Ammon's horn (tissue), 1 donor: ENCODE measurements at regions not wholly inside any gene's neighbourhood (a gene's known extent, or its start where the extent isn't known, plus 50 kb on each side); places are given as distances from the start of the nearest gene placed in this dataset.
"Not testable (repeated sequence)": the region's sequence is repeated elsewhere in the genome, so short reads cannot be mapped to it uniquely, and the experiment has no call there.

Source experiments
- DNase-seq: peaks from one replicate; pipeline ENCODE4 v3.0.0-alpha.2; 2016; ENCODE audit warnings: low spot score

DNA sequence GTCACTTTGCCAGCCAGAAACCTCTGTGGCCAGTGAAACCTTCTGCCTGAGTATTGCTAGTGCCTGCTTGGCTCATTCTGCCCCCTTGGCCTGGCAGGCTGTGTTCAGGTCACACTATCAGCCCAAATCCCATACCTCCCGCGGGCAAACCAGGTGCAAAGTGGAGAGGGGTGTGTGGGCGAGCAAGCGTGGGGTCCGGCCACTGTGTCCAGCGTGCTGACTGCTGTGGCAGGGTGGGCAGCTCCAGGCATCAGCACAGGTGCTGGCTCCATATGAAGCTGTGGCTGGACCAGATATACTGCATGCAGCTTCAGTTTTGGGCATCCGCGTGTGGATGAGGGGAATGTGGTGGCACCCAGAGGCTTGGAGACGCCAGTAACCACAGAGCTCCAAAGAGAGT, 576.5 kb upstream of the EDIL3 start:
- no peak for DNase-seq

DNA sequence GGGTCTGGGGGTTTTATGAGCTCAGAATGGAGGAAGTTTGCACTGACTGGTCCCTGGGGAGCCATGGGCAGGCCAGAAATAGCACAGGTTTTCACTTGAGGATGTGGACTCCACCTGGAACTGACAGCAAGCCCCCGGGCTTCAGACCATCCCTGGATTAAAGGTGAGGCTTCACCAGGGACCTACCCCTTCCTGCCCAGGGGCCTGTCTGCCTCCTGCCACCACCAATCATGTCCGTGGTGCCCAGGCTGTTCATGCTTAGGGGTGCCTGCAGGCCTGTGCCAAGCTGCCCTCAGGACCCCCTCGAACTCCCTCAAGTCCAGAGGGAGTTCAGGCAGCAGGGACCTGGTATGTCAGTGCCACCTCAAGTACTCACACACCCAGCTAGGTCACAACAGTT, 577.2 kb upstream of the EDIL3 start:
- DNase-seq = no peak

DNA sequence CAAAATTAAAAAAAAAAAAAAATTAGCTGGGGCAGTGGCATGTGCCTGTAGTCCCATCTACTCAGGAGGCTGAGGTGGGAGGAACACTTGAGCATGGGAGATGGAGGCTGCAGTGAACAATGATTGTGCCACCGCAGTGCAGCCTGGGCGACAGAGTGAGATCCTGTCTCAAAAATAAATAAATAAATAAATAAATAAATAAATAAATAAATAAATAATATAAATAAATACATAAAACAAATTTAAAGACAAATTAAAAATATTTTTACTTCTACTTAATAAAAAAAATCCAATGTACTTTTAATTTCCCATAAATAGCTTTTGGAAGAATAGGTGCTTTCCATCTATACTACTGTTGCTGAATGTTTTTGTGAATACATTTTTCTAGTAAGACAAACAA, 598.4 kb upstream of the EDIL3 start:
- no peak for DNase-seq

DNA sequence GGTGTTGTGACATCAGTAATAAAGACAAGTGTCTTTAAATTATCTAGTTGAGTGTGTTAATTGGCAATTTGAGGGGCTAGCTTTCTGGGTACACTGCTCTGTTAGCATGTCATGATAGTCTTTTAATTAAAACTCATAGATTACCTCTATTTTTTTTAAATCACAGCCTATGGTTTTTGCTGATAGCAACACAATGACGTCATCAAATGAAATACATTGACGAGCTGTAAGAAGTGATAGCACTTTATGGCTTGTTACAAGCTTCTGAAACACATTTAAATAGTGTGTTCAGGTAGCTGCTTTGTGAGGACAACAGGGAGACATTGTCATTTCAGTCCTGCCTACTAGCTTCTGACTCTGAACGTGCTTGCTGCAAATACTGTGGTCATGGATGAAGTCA, 600.5 kb upstream of the EDIL3 start:
- no peak for DNase-seq

DNA sequence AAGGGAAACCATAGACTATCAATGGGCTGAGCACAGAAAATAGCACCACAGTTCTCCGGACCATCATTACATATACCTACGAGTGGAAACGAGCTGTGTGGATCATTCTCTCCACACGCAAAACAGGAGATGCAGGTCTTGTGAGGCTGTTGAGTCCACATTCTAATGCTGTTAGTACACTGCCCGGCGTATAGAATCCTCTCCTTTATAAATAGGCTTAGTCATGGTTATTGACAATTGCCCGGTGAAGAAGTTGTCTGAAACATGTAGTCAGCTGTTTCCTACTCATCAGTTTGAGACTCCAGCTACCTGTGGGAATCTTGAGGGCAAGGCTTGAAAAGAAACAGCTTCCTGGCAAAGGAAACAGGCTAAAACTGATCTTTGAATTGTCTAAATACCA, 602.0 kb upstream of the EDIL3 start:
- no peak for DNase-seq

DNA sequence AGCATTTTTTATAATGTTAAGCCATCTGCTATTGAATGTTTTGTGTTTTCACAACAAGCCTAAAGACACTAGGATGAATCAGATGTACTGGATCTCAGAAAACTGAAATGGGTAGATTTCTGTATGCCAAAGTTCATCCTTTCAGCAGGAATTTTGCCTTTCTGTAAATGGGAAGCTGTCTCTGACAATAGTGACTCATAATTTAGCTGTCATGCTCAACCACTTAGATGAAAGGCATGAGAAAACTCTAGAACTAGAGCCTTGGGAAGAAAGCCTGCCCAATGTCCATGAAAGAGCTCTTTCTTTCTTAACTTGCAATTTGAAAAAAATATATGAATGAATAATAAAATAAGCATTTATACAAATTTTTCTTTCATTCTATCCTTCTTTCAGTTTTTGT, 616.0 kb upstream of the EDIL3 start:
- no peak for DNase-seq

DNA sequence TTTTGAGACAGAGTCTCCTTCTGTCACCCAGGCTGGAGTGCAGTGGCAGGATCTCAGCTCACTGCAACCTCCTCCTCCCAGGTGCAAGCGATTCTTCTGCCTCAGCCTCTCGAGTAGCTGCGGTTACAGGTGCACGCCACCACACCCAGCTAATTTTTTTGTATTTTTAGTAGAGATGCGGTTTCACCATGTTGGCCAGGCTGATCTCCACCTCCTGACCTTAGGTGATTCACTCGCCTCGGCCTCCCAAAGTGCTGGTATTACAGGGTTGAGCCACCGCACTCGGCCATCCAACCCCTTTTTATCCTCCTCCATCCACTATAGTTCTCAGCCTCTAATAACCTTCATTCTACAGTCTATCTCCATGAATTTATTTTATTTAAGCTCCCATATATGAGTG, 617.3 kb upstream of the EDIL3 start:
- DNase-seq = not testable (repeated sequence)

DNA sequence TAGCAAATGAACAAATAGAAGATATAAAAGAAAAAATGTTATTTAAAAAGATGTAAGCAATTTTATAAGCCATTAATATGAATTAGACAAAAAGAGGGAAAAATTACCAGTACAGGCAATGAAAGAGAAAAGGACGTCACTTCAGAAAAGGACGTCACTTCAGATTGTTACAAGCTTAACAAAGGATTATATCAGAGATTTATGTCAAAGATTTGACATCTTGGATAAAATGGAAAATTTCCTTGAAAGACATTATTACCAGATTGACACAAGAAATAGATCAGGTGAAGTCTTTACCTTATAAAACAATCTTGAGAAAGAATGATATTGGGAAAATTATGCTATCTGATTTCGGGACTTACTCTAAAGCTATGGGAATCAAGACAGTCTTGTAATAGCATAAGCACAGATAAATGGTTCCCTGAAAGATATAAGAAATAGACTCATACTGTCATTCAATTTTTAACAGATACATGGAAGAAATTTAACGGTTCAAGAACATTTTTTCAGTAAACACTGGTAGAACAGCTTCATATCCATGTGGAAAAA, 625.4 kb upstream of the EDIL3 start:
- no peak for DNase-seq

DNA sequence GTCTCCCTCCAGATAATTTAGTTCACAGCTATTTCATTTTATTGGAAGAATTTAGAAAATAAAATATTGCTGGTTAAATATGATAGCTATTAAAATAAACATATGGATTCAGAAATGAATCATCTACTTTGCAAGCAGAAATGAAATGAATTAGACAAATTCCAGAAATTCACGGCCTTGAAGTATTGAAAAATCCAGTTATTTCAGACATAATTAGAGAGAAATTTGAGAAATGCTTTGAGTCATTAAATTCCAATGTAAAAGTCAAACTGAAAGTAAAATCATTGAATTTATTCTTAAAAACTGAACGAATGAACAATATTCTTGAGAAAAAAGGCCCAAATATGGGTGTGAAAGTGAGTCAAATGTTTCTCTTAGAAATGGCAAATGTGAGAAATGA, 632.6 kb upstream of the EDIL3 start:
- DNase-seq = no peak

DNA sequence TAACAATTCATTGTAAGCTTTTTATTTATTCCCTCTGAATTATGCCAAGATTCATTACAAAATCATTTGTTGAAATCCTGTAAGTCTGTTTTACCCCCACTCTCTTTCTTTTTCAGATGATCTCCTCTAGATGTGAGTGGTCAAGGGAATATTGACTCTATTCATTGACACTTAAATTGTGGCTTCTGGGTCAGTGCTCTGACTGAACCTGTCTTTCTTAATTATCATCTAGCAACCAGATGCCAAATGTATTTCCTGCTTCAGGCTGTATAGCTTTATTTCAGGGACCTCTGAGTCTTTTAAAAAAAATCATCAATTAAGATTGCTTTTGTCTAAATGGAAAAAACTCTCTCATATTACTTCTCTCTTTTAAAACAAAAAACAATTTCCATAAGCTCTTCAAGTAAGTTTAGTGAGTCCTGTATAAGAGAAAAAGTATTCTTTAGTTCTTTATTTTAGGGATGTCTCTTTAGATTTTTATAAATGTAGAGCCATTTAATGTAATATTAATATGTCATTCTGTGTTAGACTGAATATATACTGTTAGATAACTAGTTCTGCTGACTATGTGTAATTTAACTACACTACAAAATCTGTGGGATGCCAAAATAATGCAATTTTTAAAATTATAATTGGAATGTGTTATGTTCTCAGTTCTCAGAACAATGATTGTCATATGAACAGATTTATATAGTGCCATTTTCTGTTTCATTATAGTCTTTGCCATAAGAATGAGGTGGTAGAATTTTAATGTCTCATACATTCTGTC, 645.8 kb upstream of the EDIL3 start:
- DNase-seq = no peak

DNA sequence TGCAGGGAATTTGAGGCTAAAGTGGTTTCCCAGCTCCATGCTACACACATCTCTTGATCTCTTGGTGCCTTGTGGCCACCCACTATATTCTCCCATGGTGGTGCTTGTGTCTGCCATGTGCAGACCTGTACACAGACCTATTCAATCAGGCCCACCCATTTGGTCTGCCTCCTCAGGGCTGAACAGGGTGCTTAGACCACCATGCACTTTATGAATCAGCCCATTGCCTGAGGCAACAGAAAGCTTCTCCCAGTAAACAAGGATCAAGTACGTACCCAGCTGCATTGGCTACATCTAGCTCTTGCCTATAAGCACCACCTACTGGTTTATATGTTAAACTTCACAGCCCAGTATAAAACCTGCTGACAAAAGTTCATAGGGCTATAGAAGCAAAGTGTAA, 664.3 kb upstream of the EDIL3 start:
- DNase-seq = peak; percentile 46

DNA sequence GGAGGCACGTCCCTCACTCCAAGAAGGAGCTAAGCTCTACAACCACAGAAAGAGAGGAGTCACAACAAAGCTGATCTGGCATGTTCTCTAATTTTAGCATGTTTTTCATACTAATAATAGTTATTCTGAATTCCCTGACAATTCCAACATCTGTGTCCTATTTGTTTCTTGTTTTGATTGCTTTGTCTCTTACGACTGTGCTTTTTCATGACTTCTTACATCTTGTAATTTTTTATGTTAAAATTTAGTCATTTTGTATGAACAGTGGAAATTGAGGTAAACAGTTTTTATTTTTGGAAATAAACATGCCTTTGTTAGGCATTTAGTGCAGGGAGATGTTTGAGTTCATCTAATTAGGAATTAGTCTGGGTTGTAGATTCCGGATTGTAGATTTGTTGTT, 668.1 kb upstream of the EDIL3 start:
- DNase-seq = no peak

DNA sequence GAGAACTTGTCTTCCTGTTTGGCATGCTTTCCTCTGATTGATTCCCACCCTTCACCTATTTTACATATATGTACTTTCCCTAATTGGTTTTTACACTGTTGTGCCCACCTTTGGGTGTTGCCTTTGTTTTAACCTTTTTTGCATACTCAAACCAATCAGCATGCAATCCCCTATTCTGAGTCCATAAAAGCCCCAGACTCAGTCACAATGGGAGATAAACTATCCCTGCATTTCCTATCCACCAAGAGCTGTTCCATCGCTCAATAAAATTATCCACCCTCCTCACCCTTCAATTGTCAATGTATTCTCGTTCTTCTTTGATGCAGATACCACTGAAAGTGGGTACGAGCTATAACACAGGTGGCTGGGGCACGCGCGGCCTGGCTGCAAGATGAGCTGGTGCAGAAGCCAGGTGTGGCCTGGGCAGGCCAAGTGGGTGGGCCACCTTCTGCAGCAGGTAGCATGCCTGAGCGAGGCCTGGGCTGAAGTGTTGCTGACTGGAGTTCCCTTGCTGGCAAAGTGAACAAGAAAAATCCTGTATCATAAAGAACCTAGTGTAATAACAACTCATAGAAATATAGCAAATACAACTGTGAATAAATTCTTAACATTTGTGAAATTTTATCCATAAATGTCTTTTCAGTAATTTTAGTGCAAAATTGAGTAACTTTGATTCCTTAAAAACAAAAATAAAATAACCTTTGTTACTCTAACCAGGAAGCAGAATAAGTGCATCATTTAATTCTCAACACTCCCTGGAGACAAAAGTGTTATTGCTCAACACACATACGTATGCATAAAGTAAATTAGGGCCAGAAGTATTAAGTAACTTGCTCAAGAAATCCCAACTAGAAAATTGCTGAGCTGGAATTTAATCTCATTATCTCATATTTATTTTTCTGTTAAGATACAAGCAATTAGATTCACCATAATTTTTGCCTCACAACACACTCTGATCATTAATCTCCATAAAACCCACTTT, 685.3 kb upstream of the EDIL3 start:
- DNase-seq = no peak

DNA sequence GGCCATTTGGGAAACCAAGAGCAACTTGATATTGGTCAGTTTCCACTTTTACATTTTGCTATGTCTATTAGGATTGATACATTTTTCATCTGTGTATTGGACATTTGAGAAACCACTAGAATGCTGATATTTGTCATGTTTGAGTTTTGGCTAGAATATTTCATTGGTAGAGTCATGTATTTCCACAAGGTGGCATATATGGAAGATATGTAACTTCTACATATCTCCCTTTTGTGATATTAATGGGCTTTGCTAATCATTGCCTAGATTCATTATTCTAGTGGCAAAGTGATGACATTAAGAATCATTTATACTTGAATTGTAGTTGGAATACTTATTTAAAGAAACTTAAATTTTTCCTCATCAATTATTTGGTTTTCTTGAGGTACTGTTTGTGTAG, 692.9 kb upstream of the EDIL3 start:
- DNase-seq = no peak

DNA sequence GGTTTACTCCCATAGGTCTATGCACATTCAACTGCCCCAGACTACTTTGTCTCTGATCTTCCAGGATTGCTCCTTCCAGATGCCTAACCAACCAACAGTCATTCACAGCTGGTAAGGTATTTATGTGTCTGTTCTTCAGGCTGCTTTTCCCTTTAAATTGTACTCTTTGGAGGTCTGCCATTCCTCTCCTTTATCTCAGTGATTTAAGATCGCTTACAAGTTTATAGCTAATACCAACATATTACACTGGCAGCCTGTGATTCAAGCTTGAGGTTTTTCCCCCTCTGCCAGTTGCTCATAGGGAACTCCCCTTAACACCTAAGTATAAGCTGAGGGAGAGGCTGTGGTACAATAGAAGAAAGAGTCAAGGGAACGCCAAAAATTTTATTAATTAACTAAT, 711.7 kb upstream of the EDIL3 start:
- no peak for DNase-seq

DNA sequence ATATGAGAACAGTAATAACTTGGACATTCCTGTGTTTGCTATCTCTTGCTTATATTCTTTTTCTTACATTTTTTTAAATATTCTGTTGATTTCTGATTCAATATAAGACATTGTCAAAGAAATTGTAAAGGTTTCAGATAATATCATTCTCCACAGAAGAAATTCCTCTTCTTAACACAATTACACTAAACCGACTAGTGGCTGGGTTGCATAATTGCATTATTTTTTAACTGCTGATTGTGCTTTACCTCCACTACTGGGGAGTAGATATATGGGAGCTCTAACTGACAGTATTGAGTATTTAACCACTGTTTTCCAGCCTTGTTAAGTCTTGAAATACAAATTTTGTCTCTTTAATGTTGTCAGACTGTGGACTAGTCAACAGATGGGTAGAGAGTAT, 723.8 kb upstream of the EDIL3 start:
- DNase-seq = no peak

DNA sequence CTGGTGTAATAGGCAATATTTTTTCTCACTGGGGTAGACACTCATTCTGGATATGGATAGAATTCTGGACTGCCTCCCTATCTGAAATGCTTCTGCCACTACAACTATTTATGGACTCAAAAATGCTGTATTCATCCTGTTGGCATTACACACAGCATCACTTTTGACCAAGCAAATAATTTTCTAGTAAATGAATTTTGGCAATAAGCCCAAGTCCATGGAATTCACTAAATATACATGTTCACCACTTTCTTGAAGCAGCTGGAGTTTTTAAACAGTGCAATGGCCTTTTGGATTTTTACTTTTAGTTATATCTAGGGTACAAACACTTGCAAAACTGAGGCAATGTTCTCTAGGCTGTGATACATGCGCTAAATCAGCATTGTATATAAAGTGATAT, 724.9 kb upstream of the EDIL3 start:
- no peak for DNase-seq

DNA sequence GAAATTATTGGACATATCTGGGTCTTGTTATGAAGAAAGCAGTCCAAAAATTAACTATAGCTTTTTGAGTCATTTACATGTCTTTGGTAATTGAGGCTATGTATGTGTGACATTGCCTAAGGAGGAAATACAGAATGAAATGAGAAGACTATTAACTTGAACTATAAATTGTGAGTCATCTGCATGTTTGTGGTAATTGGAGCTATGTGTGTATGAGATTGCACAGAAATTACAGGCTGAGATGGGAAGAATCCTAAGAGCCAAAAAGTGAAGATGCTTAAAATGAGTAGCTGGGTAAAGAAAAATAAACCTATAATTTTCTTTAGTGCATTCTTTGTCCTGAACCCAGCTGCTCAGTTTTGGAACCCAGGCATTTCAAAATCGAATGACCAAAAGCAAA, 747.6 kb upstream of the EDIL3 start:
- DNase-seq = no peak

DNA sequence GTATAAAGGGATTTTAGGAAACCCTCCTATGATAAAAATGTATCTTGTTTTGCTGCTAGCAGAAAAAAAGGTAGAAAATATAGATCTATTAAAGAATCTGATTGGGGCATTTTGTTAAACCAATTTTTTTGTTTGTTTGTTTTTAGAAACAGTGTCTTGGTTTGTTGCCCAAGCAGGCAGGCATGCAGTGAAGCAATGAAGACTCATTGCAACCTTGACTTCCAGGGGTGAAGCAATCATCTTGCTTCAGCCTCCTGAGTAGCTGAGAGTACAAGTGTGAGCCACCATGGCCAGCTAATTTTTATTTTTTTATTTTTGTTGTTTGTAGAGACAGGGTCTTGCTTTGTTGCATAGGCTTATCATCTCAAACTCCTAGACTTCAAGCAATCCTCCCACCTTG, 755.8 kb upstream of the EDIL3 start:
- DNase-seq = no peak

DNA sequence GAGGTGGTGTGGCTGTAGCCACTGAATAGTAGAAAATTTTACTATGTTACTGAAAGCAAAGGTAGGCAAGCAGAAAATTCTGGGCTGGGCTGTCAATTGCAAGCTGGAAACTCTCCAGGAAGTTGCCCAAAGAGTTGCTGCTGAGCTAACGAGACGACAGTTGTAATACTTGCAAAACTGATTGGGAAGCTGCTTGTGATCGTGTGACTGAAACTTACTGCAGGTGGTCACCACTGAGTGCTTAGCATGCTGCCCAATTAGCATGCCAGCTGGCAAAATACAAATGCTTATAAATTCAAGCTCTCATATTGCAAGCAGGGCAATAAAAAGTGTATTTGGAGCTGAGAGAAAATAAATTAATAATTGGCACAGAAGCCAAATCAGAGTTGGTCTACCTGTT, 758.5 kb upstream of the EDIL3 start:
- DNase-seq = no peak

DNA sequence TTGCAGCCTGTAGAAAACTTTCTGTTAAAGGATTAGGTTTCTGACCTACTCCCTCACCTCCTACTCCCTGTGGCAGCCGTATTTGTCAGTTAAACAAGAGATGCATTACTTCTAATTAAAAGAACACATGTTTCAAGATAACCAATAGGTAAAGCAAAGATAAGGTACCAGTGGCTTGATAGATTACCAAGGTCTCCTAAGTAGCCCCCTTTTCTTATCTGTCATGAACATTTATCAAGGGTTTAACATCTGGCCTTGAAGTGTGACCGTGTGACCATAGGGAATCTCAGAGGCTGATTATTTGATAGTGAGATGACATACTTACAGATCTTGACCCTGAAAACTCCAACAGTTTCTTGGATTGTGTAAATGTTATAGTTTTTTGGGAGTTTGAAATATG, 764.0 kb upstream of the EDIL3 start:
- DNase-seq = no peak

DNA sequence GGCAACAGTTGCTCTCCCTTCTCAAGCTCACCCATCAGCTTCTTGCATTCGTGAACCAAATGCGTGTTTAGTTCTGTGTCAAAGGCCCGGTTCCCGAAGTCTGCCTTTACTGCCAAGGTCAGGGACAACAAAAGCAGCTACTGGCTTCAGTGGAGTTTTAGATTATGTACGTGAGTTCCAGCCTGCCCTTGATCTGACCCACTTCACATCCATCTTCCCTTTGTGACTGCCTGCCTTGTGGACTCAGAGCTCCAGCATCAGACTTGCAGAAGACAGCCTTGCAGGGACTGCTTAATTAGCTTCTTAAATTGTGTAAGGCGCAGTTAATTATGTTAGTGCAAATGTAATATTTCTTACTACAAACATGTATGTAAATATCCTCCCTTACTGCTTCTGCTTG, 774.7 kb upstream of the EDIL3 start:
- DNase-seq = no peak

DNA sequence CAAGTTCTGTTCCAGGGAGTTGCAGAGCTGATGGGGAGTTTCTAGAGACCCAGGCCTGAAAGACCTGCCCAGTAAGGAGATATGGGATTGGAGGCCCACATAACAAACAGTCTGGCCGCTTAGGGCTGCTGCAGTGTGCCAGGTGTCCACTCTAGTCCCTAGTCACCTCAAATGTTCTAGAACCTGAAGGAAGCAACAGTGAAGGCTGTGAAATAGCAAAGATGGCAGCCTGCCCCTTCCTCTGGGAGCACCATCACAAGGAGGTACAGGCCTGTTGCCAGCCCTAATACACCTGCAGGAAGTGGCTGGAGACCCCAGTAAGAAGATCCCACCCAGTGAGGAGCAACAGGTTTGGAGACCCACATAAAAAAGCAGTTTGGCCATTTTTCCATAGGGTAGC, 783.8 kb upstream of the EDIL3 start:
- no peak for DNase-seq
